ENCODE measurements at regions not wholly inside any gene's neighbourhood (a gene's known extent, or its start where the extent isn't known, plus 50 kb on each side); places are given as distances from the start of the nearest gene placed in this dataset.

DNA sequence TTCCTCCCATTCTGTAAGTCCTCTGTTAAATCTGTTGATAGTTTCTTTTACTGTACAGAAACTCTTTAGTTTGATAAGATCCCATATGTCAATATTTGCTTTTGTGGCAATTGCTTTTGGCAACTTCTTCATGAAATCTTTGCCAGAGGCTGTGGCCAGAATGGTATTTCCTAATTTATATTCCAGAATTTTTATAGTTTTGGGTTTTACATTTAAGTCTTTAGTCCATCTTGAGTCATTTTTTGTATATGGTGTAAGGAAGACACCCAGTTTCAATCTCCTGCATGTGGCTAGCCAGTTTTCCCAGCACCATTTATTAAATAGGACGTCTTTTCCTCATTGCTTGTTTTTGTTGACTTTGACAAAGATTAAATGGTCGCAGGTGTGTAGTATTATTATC is 372.4 kb upstream of the CADM2 start:
- H3K36me3 ChIP-seq (ENCODE audit: insufficient read depth, low read length): no peaks in the 10 kb centered on the region
- H2AFZ ChIP-seq (ENCODE audit: low read length): no peak overlapping the region
- H3K9me2 ChIP-seq (replicated peaks; ENCODE audit: low read depth, low read length): no peaks in the 10 kb centered on the region
- H3F3A ChIP-seq (ENCODE audit: low read depth): no peaks in the 10 kb centered on the region
- H3K9ac ChIP-seq (ENCODE audit: low read depth, low read length, poor library complexity, severe bottlenecking): no peak overlapping the region
- no peaks in the 10 kb centered on the region for H3K4me1 ChIP-seq (ENCODE audit: insufficient read depth, low read length, poor library complexity, severe bottlenecking)
- H3K4me3 ChIP-seq (ENCODE audit: low read length, poor library complexity, severe bottlenecking): no peak overlapping the region
- no peak overlapping the region for H3K4me2 ChIP-seq (ENCODE audit: low read depth, low read length, poor library complexity, severe bottlenecking)
- no peaks in the 10 kb centered on the region for H3K9me3 ChIP-seq (ENCODE audit: insufficient read depth, low read depth, low read length)
- no peaks in the 10 kb centered on the region for H4K20me1 ChIP-seq (ENCODE audit: insufficient read depth, low read length, poor library complexity, severe bottlenecking)
- TF ChIP-seq EZH2phosphoT487 (IDR thresholded peaks at IDR 0.05; ENCODE audit: borderline replicate concordance): no peak
- TF ChIP-seq, protein P1, sequence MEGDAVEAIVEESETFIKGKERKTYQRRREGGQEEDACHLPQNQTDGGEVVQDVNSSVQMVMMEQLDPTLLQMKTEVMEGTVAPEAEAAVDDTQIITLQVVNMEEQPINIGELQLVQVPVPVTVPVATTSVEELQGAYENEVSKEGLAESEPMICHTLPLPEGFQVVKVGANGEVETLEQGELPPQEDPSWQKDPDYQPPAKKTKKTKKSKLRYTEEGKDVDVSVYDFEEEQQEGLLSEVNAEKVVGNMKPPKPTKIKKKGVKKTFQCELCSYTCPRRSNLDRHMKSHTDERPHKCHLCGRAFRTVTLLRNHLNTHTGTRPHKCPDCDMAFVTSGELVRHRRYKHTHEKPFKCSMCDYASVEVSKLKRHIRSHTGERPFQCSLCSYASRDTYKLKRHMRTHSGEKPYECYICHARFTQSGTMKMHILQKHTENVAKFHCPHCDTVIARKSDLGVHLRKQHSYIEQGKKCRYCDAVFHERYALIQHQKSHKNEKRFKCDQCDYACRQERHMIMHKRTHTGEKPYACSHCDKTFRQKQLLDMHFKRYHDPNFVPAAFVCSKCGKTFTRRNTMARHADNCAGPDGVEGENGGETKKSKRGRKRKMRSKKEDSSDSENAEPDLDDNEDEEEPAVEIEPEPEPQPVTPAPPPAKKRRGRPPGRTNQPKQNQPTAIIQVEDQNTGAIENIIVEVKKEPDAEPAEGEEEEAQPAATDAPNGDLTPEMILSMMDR (conservative IDR thresholded peaks at IDR 0.05; ENCODE audit: low read length): no peak
- no peaks in the 10 kb centered on the region for H3K79me2 ChIP-seq (ENCODE audit: insufficient read depth, low read length)
- H3K27me3 ChIP-seq (ENCODE audit: insufficient read depth, low read length, poor library complexity, severe bottlenecking): no peaks in the 10 kb centered on the region

DNA sequence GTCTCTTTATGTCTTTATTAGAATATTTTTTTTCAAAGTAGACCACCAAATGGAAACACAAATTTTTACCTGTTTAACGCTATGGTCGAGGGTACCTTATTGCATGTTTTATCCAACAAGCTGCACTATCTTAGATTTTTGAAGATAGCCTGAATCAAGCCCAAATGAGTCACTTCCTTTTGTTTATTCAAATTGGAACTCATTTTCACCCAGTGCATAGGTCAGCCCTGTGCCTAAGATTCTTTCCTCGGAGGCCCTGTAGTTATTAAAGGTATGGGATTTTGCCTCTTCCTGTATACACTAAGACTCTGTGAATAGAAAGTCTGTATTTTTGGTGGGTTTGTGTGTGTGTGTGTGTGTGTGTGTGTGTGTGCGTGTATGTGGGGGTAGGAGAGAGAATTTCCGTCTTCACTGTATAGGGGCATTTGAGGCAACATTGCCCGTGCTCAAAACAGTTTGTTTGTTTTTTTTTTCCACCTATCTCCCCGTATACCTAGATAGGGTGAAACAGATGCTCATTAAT is 358.0 kb upstream of the CADM2 start:
- no peak overlapping the region for H3K9ac ChIP-seq (ENCODE audit: low read depth, low read length, poor library complexity, severe bottlenecking)
- H3K4me3 ChIP-seq (ENCODE audit: low read length, poor library complexity, severe bottlenecking): no peak overlapping the region
- no peaks in the 10 kb centered on the region for H4K20me1 ChIP-seq (ENCODE audit: insufficient read depth, low read length, poor library complexity, severe bottlenecking)
- no peaks in the 10 kb centered on the region for H3K79me2 ChIP-seq (ENCODE audit: insufficient read depth, low read length)
- H3K9me3 ChIP-seq (ENCODE audit: insufficient read depth, low read depth, low read length): no peaks in the 10 kb centered on the region
- H3K9me2 ChIP-seq (replicated peaks; ENCODE audit: low read depth, low read length): no peaks in the 10 kb centered on the region
- TF ChIP-seq EZH2phosphoT487 (IDR thresholded peaks at IDR 0.05; ENCODE audit: borderline replicate concordance): no peak
- TF ChIP-seq, protein P1 (conservative IDR thresholded peaks at IDR 0.05; ENCODE audit: low read length): no peak
- H3K36me3 ChIP-seq (ENCODE audit: insufficient read depth, low read length): no peaks in the 10 kb centered on the region
- H3K27me3 ChIP-seq (ENCODE audit: insufficient read depth, low read length, poor library complexity, severe bottlenecking): no peaks in the 10 kb centered on the region
- H3F3A ChIP-seq (ENCODE audit: low read depth): no peaks in the 10 kb centered on the region
- H2AFZ ChIP-seq (ENCODE audit: low read length): no peak overlapping the region
- H3K4me1 ChIP-seq (ENCODE audit: insufficient read depth, low read length, poor library complexity, severe bottlenecking): no peaks in the 10 kb centered on the region
- no peak overlapping the region for H3K4me2 ChIP-seq (ENCODE audit: low read depth, low read length, poor library complexity, severe bottlenecking)

DNA sequence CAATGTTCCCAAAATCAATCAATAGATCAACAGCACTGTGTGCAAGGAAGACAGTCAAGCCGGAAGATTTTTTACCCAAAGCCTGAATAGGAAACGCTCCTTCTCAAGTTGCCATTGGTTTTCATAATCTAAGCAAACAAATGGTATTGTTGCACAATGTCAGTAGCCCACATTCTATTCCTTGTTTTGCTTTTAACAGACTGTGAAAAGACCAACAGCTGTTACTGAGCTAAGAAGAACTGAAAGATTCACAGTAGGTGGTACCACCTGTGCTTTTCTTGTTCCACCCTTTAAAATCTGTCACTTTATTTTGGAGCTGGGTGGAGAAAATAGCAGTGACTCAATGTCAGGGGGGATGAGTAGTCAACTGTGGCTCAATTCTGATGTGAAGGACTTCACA is 357.5 kb upstream of the CADM2 start:
- H2AFZ ChIP-seq (ENCODE audit: low read length): no peak overlapping the region
- H3K4me3 ChIP-seq (ENCODE audit: low read length, poor library complexity, severe bottlenecking): no peak overlapping the region
- H3F3A ChIP-seq (ENCODE audit: low read depth): no peaks in the 10 kb centered on the region
- H3K9me3 ChIP-seq (ENCODE audit: insufficient read depth, low read depth, low read length): no peaks in the 10 kb centered on the region
- TF ChIP-seq, protein P1 (conservative IDR thresholded peaks at IDR 0.05; ENCODE audit: low read length): no peak
- no peak for TF ChIP-seq EZH2phosphoT487 (IDR thresholded peaks at IDR 0.05; ENCODE audit: borderline replicate concordance)
- H3K27me3 ChIP-seq (ENCODE audit: insufficient read depth, low read length, poor library complexity, severe bottlenecking): no peaks in the 10 kb centered on the region
- no peak overlapping the region for H3K4me2 ChIP-seq (ENCODE audit: low read depth, low read length, poor library complexity, severe bottlenecking)
- H3K36me3 ChIP-seq (ENCODE audit: insufficient read depth, low read length): no peaks in the 10 kb centered on the region
- H3K9me2 ChIP-seq (replicated peaks; ENCODE audit: low read depth, low read length): no peaks in the 10 kb centered on the region
- H4K20me1 ChIP-seq (ENCODE audit: insufficient read depth, low read length, poor library complexity, severe bottlenecking): no peaks in the 10 kb centered on the region
- no peaks in the 10 kb centered on the region for H3K4me1 ChIP-seq (ENCODE audit: insufficient read depth, low read length, poor library complexity, severe bottlenecking)
- no peak overlapping the region for H3K9ac ChIP-seq (ENCODE audit: low read depth, low read length, poor library complexity, severe bottlenecking)
- H3K79me2 ChIP-seq (ENCODE audit: insufficient read depth, low read length): no peaks in the 10 kb centered on the region
